Vagina (tissue), 2 donors: ENCODE measurements at regions not wholly inside any gene's neighbourhood (a gene's known extent, or its start where the extent isn't known, plus 50 kb on each side); places are given as distances from the start of the nearest gene placed in this dataset.

Experiments
- POLR2A ChIP-seq, 2 donors: fragments of 450-650 bp; IDR thresholded peaks; one replicate each; pipeline ENCODE4 v1.6.1; 2017; ENCODE audit warnings: antibody characterized with exemption in 2 of 2, mild to moderate bottlenecking in 2 of 2, moderate library complexity in 2 of 2
- TF ChIP-seq, protein P1 (sequence below), 3 experiments: fragments of 450-650 bp in 2 of 3; fragments of 200-600 bp in 1 of 3; sonication (generic) in 1 of 3; IDR thresholded peaks; one replicate each; pipeline ENCODE4 v1.5.1; 2017 to 2019; ENCODE audit warnings: antibody characterized with exemption in 3 of 3, mild to moderate bottlenecking in 2 of 3, moderate library complexity in 2 of 3

DNA sequence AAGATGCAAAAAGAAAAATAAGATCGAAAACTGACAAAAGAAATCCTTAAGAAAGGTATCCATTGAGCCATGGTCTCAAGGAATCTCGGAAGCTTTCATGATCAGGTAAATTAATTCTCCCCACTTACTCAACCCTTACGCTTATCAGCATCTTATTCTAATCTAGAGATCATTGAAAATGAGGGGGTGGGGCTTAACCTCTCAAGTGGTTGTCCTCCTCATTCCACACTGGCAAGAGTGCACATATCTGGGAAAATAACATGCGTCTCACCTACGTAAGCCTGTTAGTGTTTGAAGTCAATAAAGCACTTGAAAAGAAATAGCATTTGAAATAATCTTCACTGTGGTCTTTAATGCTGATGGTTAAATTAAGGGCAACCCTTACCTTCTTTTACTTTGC, 82.5 kb upstream of the NEUROD1 start:
- TF ChIP-seq POLR2A (IDR thresholded peaks at IDR 0.05), result no peak
- TF ChIP-seq, protein P1, sequence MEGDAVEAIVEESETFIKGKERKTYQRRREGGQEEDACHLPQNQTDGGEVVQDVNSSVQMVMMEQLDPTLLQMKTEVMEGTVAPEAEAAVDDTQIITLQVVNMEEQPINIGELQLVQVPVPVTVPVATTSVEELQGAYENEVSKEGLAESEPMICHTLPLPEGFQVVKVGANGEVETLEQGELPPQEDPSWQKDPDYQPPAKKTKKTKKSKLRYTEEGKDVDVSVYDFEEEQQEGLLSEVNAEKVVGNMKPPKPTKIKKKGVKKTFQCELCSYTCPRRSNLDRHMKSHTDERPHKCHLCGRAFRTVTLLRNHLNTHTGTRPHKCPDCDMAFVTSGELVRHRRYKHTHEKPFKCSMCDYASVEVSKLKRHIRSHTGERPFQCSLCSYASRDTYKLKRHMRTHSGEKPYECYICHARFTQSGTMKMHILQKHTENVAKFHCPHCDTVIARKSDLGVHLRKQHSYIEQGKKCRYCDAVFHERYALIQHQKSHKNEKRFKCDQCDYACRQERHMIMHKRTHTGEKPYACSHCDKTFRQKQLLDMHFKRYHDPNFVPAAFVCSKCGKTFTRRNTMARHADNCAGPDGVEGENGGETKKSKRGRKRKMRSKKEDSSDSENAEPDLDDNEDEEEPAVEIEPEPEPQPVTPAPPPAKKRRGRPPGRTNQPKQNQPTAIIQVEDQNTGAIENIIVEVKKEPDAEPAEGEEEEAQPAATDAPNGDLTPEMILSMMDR (IDR thresholded peaks at IDR 0.05), result no peak
